HCT116 (cell line): ENCODE measurements at regions not wholly inside any gene's neighbourhood (a gene's known extent, or its start where the extent isn't known, plus 50 kb on each side); places are given as distances from the start of the nearest gene placed in this dataset.

Source experiments
- ATAC-seq: fragments of 200-7000 bp; cut with Tn5 transposase; 2 replicates; pipeline ENCODE4 v1.9.1; 2020; ENCODE audit warnings: mild to moderate bottlenecking, moderate library complexity
- BruUV-seq: library from RNA; stranded (reverse); fragments of 400-500 nt; replicated peaks from 2 replicates; lab custom pipeline; 2021; lab: Mats Ljungman, UMichigan
- CTCF ChIA-PET: fragments of 300-600 bp; sonication (Branson Sonifier 250); formaldehyde crosslinking; loops from one replicate; lab custom pipeline; 2021; ENCODE audit warnings: antibody characterized with exemption; lab: Charles Lee
- POLR2A ChIA-PET: fragments of 300-600, 350-600 bp; sonication (Branson Sonifier 250); formaldehyde crosslinking; loops from one replicate; lab custom pipeline; 2021; ENCODE audit warnings: antibody characterized with exemption; lab: Charles Lee
- RAD21 ChIA-PET, 2 experiments: fragments of 300-600 bp; sonication (Branson Sonifier 250); formaldehyde crosslinking; loops; one replicate each; lab custom pipeline; 2023; ENCODE audit warnings: low total read pairs in 2 of 2; ENCODE audit not compliant: uncharacterized antibody in 2 of 2, unreplicated experiment in 2 of 2, low non-redundant PET in 1 of 2; lab: Charles Lee
- DNase-seq: peaks from one replicate; pipeline ENCODE4 v3.0.0-alpha.2; 2010; ENCODE audit warnings: low read depth, low spot score
- H2AFZ ChIP-seq: fragments of 200-600 bp; shearing (Covaris generic), sonication (generic); 2 replicates; pipeline ENCODE4 v1.6.1; 2017; ENCODE audit warnings: low read depth, mixed run types, mixed read lengths, antibody characterized with exemption, low read length; ENCODE audit not compliant: poor library complexity, severe bottlenecking
- H3K27ac ChIP-seq: 2 replicates; pipeline ENCODE4 v1.5.1; 2012; ENCODE audit warnings: low read depth, low read length
- H3K27me3 ChIP-seq: fragments of 200-600 bp; sonication (generic); 2 replicates; pipeline ENCODE4 v1.6.1; 2016; ENCODE audit warnings: mixed run types, low read length, mixed read lengths; ENCODE audit not compliant: insufficient read depth
- H3K36me3 ChIP-seq, 2 experiments: fragments of 200-500 bp in 1 of 2; fragments of 200-600 bp in 1 of 2; sonication (Bioruptor generic) in 1 of 2; sonication (generic) in 1 of 2; 2 replicates each; pipeline versions ENCODE4 v1.5.1 to v1.6.1; 2014 to 2016; ENCODE audit warnings: low read length in 2 of 2, inconsistent platforms in 1 of 2, mixed read lengths in 1 of 2, mixed run types in 1 of 2; ENCODE audit not compliant: insufficient read depth in 2 of 2, control insufficient read depth in 1 of 2
- H3K4me1 ChIP-seq, 2 experiments: fragments of 200-600 bp in 1 of 2; sonication (generic) in 1 of 2; 2 replicates each; pipeline versions ENCODE4 v1.5.1 to v1.6.1; 2012 to 2017; ENCODE audit warnings: low read length in 2 of 2, inconsistent platforms in 1 of 2, mild to moderate bottlenecking in 1 of 2, mixed read lengths in 1 of 2, mixed run types in 1 of 2, moderate library complexity in 1 of 2; ENCODE audit not compliant: insufficient read depth in 2 of 2, control insufficient read depth in 1 of 2
- H3K4me2 ChIP-seq: fragments of 200-600 bp; sonication (generic); 2 replicates; pipeline ENCODE4 v1.6.1; 2017; ENCODE audit warnings: mixed run types, low read length, mixed read lengths
- H3K4me3 ChIP-seq, 2 experiments: fragments of 200-600 bp in 1 of 2; sonication (generic) in 1 of 2; replicated peaks in 1 of 2; 2 replicates each; pipeline ENCODE4 v1.5.1; 2011 to 2016; ENCODE audit warnings: low read length in 2 of 2, control low read depth in 1 of 2, low read depth in 1 of 2, mild to moderate bottlenecking in 1 of 2, mixed read lengths in 1 of 2, mixed run types in 1 of 2
- H3K79me2 ChIP-seq: fragments of 200-600 bp; sonication (generic); 2 replicates; pipeline ENCODE4 v1.6.1; 2017; ENCODE audit warnings: mild to moderate bottlenecking, mixed run types, low read length, moderate library complexity, mixed read lengths; ENCODE audit not compliant: insufficient read depth
- H3K9ac ChIP-seq: fragments of 200-600 bp; sonication (generic); 2 replicates; pipeline ENCODE4 v1.6.1; 2016; ENCODE audit warnings: low read length, mixed read lengths
- H3K9me2 ChIP-seq: fragments of 200-600 bp; sonication (generic), shearing (Covaris generic); 2 replicates; pipeline ENCODE4 v1.6.1; 2017; ENCODE audit warnings: mixed run types, mild to moderate bottlenecking, moderate library complexity; ENCODE audit not compliant: insufficient read depth
- H3K9me3 ChIP-seq, 2 experiments: fragments of 200-500 bp in 1 of 2; fragments of 200-600 bp in 1 of 2; sonication (Bioruptor generic) in 1 of 2; sonication (generic) in 1 of 2; 2 replicates each; pipeline ENCODE4 v1.6.1; 2014 to 2017; ENCODE audit warnings: low read length in 2 of 2, mixed read lengths in 2 of 2, inconsistent platforms in 1 of 2, low read depth in 1 of 2, mild to moderate bottlenecking in 1 of 2, mixed run types in 1 of 2, moderate library complexity in 1 of 2; ENCODE audit not compliant: control insufficient read depth in 1 of 2, insufficient read depth in 1 of 2
- H4K20me1 ChIP-seq: fragments of 200-600 bp; sonication (generic), shearing (Covaris generic); 2 replicates; pipeline ENCODE4 v1.6.1; 2017; ENCODE audit warnings: mixed run types, mild to moderate bottlenecking, moderate library complexity; ENCODE audit not compliant: insufficient read depth
- CEBPB ChIP-seq: IDR thresholded peaks from 2 replicates; pipeline ENCODE4 v1.6.1; 2012; ENCODE audit warnings: low read depth
- CTCF ChIP-seq, 3 experiments: fragments of 200-600 bp in 1 of 3; sonication (generic) in 1 of 3; IDR thresholded peaks in 2 of 3; conservative IDR thresholded peaks in 1 of 3; 2 replicates each; pipeline ENCODE4 v1.5.1; 2012 to 2017; ENCODE audit warnings: low read depth in 2 of 3, low read length in 2 of 3, antibody characterized with exemption in 1 of 3, borderline replicate concordance in 1 of 3, control low read depth in 1 of 3, mild to moderate bottlenecking in 1 of 3, mixed read lengths in 1 of 3, mixed run types in 1 of 3, moderate library complexity in 1 of 3; ENCODE audit not compliant: insufficient read depth in 1 of 3
- FOSL1 ChIP-seq: IDR thresholded peaks from 2 replicates; pipeline ENCODE4 v1.6.1; 2012; ENCODE audit warnings: low read depth
- JUND ChIP-seq: IDR thresholded peaks from 2 replicates; pipeline ENCODE4 v1.6.1; 2012
- MAX ChIP-seq: IDR thresholded peaks from 2 replicates; pipeline ENCODE4 v1.6.1; 2012
- POLR2A ChIP-seq: IDR thresholded peaks from 2 replicates; pipeline ENCODE4 v1.7.0; 2011; ENCODE audit warnings: borderline replicate concordance; ENCODE audit not compliant: insufficient read depth, insufficient read length; ENCODE audit errors: extremely low read depth
- POLR2AphosphoS5 ChIP-seq: IDR thresholded peaks from 2 replicates; pipeline ENCODE4 v1.6.1; 2011; ENCODE audit warnings: mild to moderate bottlenecking, low read depth, low read length, moderate library complexity
- SP1 ChIP-seq: IDR thresholded peaks from 2 replicates; pipeline ENCODE4 v1.6.1; 2012; ENCODE audit warnings: low read depth
- YY1 ChIP-seq: IDR thresholded peaks from 2 replicates; pipeline ENCODE4 v1.6.1; 2011; ENCODE audit warnings: low read length, low read depth, moderate library complexity, mild to moderate bottlenecking; ENCODE audit not compliant: insufficient replicate concordance; ENCODE audit errors: extremely low read depth
- ZFX ChIP-seq: fragments of 450-650 bp; IDR thresholded peaks from 2 replicates; pipeline ENCODE4 v1.6.1; 2017
- ZNF274 ChIP-seq: fragments of 200-500 bp; sonication (Bioruptor generic); IDR thresholded peaks from 2 replicates; pipeline ENCODE4 v1.6.1; 2014; ENCODE audit warnings: mild to moderate bottlenecking, low read depth, low read length, inconsistent platforms
- intact Hi-C: fragments of 100-400 bp; cut with micrococcal nuclease; formaldehyde crosslinking; loops from 2 replicates; pipeline ENCODE4 v1.10.0; 2022

- no peaks in the 10 kb centered on the region for H3K9me2 ChIP-seq
- intact Hi-C loops: loop anchor here (5.0 to 10.0 kb wide), 3 partner anchors 153 to 807 kb away; no protein-coding TSS in a partner anchor
- ChIA-PET CTCF (no interaction called here), RAD21 (interaction anchor here in 1 of 2 experiments (0.7 kb wide), 1 partner anchor 461 kb away, joined by 3 read pairs; no protein-coding TSS in a partner anchor), POLR2A (interaction anchor here (0.9 to 1.3 kb wide), 3 partner anchors 14 to 469 kb away, joined by 3 read pairs; no protein-coding TSS in a partner anchor)
- H2AFZ ChIP-seq: no peak overlapping the region
- H3K9ac ChIP-seq: peak overlapping the region; percentile 79
- no TSS peak for BruUV-seq
- no peak overlapping the region for H3K4me3 ChIP-seq
- peaks cover 25% of the 10 kb centered on the region for H3K79me2 ChIP-seq
- TF ChIP-seq CTCF (IDR thresholded peaks at IDR 0.05 in 2 of 3, conservative IDR thresholded peaks at IDR 0.05 in 1 of 3; ENCODE audit: borderline replicate concordance in 1 of 3, insufficient read depth in 1 of 3, low read depth in 2 of 3, low read length in 2 of 3): no peak
- 0 out of 2 replicates have a peak, but pooled peaks have one; percentile 12 for TF ChIP-seq FOSL1
- TF ChIP-seq MAX: 0 out of 2 replicates have a peak, but pooled peaks have one; percentile 23
- DNase-seq (no peak), ATAC-seq (no peak)
- H3K4me2 ChIP-seq: no peak overlapping the region
- H3K9me3 ChIP-seq: no peaks in the 10 kb centered on the region
- H3K36me3 ChIP-seq: 0 out of 4 replicates have a peak, but pooled peaks cover 0 to 3% of the 10 kb centered on the region in 2 experiments
- H3K4me1 ChIP-seq: peaks cover 82 to 99% of the 10 kb centered on the region in 2 experiments
- H4K20me1 ChIP-seq: no peaks in the 10 kb centered on the region
- no peaks in the 10 kb centered on the region for H3K27me3 ChIP-seq
- peak overlapping the region; percentile 95 for H3K27ac ChIP-seq
Measured at GRCh38 chr2:226187616-226188015, 612.0 kb downstream of the IRS1 start.

DNA sequence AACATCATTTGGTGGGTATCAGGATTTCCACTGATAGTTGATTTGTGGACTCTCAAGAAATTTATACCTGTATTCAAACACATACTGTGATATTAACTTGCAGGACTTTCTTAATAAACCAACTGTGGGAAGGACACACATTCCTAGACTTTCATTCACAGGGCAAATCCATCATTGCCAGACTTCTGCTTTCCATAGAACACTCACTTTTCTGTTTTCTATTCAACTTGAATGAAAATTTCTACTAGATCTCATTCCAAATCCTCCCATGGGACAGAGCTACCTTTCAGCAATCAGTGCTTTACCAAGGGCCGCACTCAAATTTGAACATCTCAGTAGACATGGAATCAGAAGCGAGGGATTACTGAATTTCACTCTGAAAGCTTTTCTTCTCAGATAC, 612.5 kb downstream of the IRS1 start:
- ChIA-PET RAD21 (no interaction called here), POLR2A (interaction anchor here (0.9 to 1.3 kb wide), 3 partner anchors 15 to 469 kb away, joined by 3 read pairs; no protein-coding TSS in a partner anchor), CTCF (no interaction called here)
- Histone ChIP-seq H3K4me2 (no peak overlapping the region), H3K9me2 (no peaks in the 10 kb centered on the region), H3K36me3 (0 out of 4 replicates have a peak, but pooled peaks cover 0 to 3% of the 10 kb centered on the region in 2 experiments), H3K27me3 (no peaks in the 10 kb centered on the region), H3K27ac (peak overlapping the region; percentile 95), H2AFZ (no peak overlapping the region), H3K9me3 (no peaks in the 10 kb centered on the region), H3K4me1 (peaks cover 82 to 100% of the 10 kb centered on the region in 2 experiments), H3K9ac (peak overlapping the region; percentile 79), H4K20me1 (no peaks in the 10 kb centered on the region), H3K4me3 (no peak overlapping the region), H3K79me2 (peaks cover 30% of the 10 kb centered on the region)
- ATAC-seq (no peak), DNase-seq (no peak)
- BruUV-seq: no TSS peak
- intact Hi-C loops: loop anchor here (5.0 to 10.0 kb wide), 3 partner anchors 152 to 808 kb away; no protein-coding TSS in a partner anchor
- TF ChIP-seq CTCF (IDR thresholded peaks at IDR 0.05 in 2 of 3, conservative IDR thresholded peaks at IDR 0.05 in 1 of 3; ENCODE audit: borderline replicate concordance in 1 of 3, insufficient read depth in 1 of 3, low read depth in 2 of 3, low read length in 2 of 3): no peak
- TF ChIP-seq POLR2A: no peak
- TF ChIP-seq ZFX: no peak
- TF ChIP-seq ZNF274: no peak
- no peak for TF ChIP-seq POLR2AphosphoS5
- no peak for TF ChIP-seq CEBPB
- TF ChIP-seq YY1: no peak
- TF ChIP-seq JUND: no peak
- TF ChIP-seq SP1: no peak
